ENCODE measurements at regions not wholly inside any gene's neighbourhood (a gene's known extent, or its start where the extent isn't known, plus 50 kb on each side); places are given as distances from the start of the nearest gene placed in this dataset.

DNA sequence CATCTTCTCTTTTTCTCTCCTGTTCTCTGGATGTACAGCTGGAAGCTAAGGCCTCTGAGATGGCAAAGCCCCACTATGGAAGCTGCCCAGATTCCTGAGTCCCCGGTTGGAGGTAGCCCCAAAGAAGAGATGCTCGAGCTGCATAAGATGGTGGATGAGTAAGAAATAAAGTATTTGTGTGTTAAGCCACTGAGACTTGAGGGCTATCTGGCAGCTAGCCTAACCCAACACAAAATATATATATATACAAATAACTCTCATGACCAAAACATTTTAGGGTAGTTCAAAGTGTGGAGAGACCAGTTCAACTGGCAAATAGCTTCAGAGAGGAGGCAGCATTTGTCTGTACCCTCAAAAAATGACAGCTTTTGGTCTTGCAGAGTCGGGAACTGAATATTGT, 72.4 kb upstream of the PDE1C start:
- Histone ChIP-seq H3K9me2 (replicated peaks; ENCODE audit: low read depth, low read length) (no peaks in the 10 kb centered on the region), H3K4me3 (ENCODE audit: low read length, poor library complexity, severe bottlenecking) (no peak overlapping the region), H3K4me1 (ENCODE audit: insufficient read depth, low read length, poor library complexity, severe bottlenecking) (no peaks in the 10 kb centered on the region), H3K79me2 (ENCODE audit: insufficient read depth, low read length) (no peaks in the 10 kb centered on the region), H2AFZ (ENCODE audit: low read length) (no peak overlapping the region), H3K9me3 (ENCODE audit: insufficient read depth, low read depth, low read length) (no peaks in the 10 kb centered on the region), H3K4me2 (ENCODE audit: low read depth, low read length, poor library complexity, severe bottlenecking) (no peak overlapping the region), H3K9ac (ENCODE audit: low read depth, low read length, poor library complexity, severe bottlenecking) (no peak overlapping the region), H4K20me1 (ENCODE audit: insufficient read depth, low read length, poor library complexity, severe bottlenecking) (no peaks in the 10 kb centered on the region), H3F3A (ENCODE audit: low read depth) (no peaks in the 10 kb centered on the region), H3K27me3 (ENCODE audit: insufficient read depth, low read length, poor library complexity, severe bottlenecking) (no peaks in the 10 kb centered on the region), H3K36me3 (ENCODE audit: insufficient read depth, low read length) (no peaks in the 10 kb centered on the region)
- no peak for TF ChIP-seq EZH2phosphoT487 (IDR thresholded peaks at IDR 0.05; ENCODE audit: borderline replicate concordance)
- TF ChIP-seq CTCF (conservative IDR thresholded peaks at IDR 0.05; ENCODE audit: low read length) = no peak

- no peak overlapping the region for H3K9ac ChIP-seq (ENCODE audit: low read depth, low read length, poor library complexity, severe bottlenecking)
- TF ChIP-seq EZH2phosphoT487 (IDR thresholded peaks at IDR 0.05; ENCODE audit: borderline replicate concordance) = no peak
- no peak for TF ChIP-seq CTCF (conservative IDR thresholded peaks at IDR 0.05; ENCODE audit: low read length)
- H3K4me1 ChIP-seq (ENCODE audit: insufficient read depth, low read length, poor library complexity, severe bottlenecking) = no peaks in the 10 kb centered on the region
- no peaks in the 10 kb centered on the region for H3K36me3 ChIP-seq (ENCODE audit: insufficient read depth, low read length)
- H3K9me2 ChIP-seq (replicated peaks; ENCODE audit: low read depth, low read length) = 0 out of 2 replicates have a peak, but pooled peaks cover under 1% of the 10 kb centered on the region
- no peaks in the 10 kb centered on the region for H3K27me3 ChIP-seq (ENCODE audit: insufficient read depth, low read length, poor library complexity, severe bottlenecking)
- no peak overlapping the region for H3K4me3 ChIP-seq (ENCODE audit: low read length, poor library complexity, severe bottlenecking)
- H2AFZ ChIP-seq (ENCODE audit: low read length) = no peak overlapping the region
- H4K20me1 ChIP-seq (ENCODE audit: insufficient read depth, low read length, poor library complexity, severe bottlenecking) = no peaks in the 10 kb centered on the region
- H3K4me2 ChIP-seq (ENCODE audit: low read depth, low read length, poor library complexity, severe bottlenecking) = no peak overlapping the region
- H3K9me3 ChIP-seq (ENCODE audit: insufficient read depth, low read depth, low read length) = no peaks in the 10 kb centered on the region
- H3K79me2 ChIP-seq (ENCODE audit: insufficient read depth, low read length) = no peaks in the 10 kb centered on the region
- H3F3A ChIP-seq (ENCODE audit: low read depth) = no peaks in the 10 kb centered on the region
These were observed 70.2 kb upstream of the PDE1C start for GRCh38 chr7:32140210-32140939.

DNA sequence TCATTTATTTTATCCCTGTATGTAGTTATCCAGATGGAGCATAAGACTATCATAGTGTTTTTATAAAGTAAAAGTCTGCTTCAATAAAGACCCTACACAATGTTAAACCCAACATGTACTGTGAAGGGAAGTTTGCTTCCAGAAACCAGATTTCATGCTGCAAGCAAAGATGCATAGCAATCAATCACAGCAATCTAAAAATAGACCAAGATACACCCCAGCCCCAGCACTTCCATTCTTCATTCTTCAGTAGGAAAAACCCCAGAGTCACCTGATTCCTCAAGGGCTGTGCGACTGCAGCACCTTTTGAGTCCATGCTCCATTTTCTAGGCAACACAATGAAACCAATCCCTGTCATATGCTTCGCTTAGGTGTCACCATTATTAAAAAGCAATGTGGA, 66.9 kb upstream of the PDE1C start:
- no peak overlapping the region for H3K4me2 ChIP-seq (ENCODE audit: low read depth, low read length, poor library complexity, severe bottlenecking)
- no peak overlapping the region for H3K4me3 ChIP-seq (ENCODE audit: low read length, poor library complexity, severe bottlenecking)
- no peaks in the 10 kb centered on the region for H3K79me2 ChIP-seq (ENCODE audit: insufficient read depth, low read length)
- no peaks in the 10 kb centered on the region for H3K27me3 ChIP-seq (ENCODE audit: insufficient read depth, low read length, poor library complexity, severe bottlenecking)
- H3F3A ChIP-seq (ENCODE audit: low read depth) = no peaks in the 10 kb centered on the region
- H2AFZ ChIP-seq (ENCODE audit: low read length) = no peak overlapping the region
- TF ChIP-seq EZH2phosphoT487 (IDR thresholded peaks at IDR 0.05; ENCODE audit: borderline replicate concordance) (no peak), CTCF (conservative IDR thresholded peaks at IDR 0.05; ENCODE audit: low read length) (no peak)
- no peak overlapping the region for H3K9ac ChIP-seq (ENCODE audit: low read depth, low read length, poor library complexity, severe bottlenecking)
- H3K9me3 ChIP-seq (ENCODE audit: insufficient read depth, low read depth, low read length) = no peaks in the 10 kb centered on the region
- no peaks in the 10 kb centered on the region for H4K20me1 ChIP-seq (ENCODE audit: insufficient read depth, low read length, poor library complexity, severe bottlenecking)
- no peaks in the 10 kb centered on the region for H3K4me1 ChIP-seq (ENCODE audit: insufficient read depth, low read length, poor library complexity, severe bottlenecking)
- H3K9me2 ChIP-seq (replicated peaks; ENCODE audit: low read depth, low read length) = 0 out of 2 replicates have a peak, but pooled peaks cover 3% of the 10 kb centered on the region
- no peaks in the 10 kb centered on the region for H3K36me3 ChIP-seq (ENCODE audit: insufficient read depth, low read length)

All from Loucy (cell line).